HL-60 (cell line): ENCODE measurements at regions not wholly inside any gene's neighbourhood (a gene's known extent, or its start where the extent isn't known, plus 50 kb on each side); places are given as distances from the start of the nearest gene placed in this dataset.

ENCODE experiments used
- DNase-seq, 2 experiments: peaks; one replicate each; pipeline ENCODE4 v3.0.0-alpha.2; 2010 to 2020; ENCODE audit warnings: low read depth in 1 of 2, low spot score in 1 of 2
- H3K27ac ChIP-seq: fragments of 250-450 bp; sonication (Bioruptor Pico); replicated peaks from 2 replicates; pipeline ENCODE4 v1.5.1; 2020; ENCODE audit warnings: mild to moderate bottlenecking, moderate library complexity
- H3K27me3 ChIP-seq: fragments of 250-450 bp; sonication (Bioruptor Pico); 2 replicates; pipeline ENCODE4 v1.5.1; 2021; ENCODE audit warnings: mild to moderate bottlenecking, moderate library complexity; ENCODE audit not compliant: insufficient read depth, poor library complexity, severe bottlenecking
- H3K4me3 ChIP-seq: replicated peaks from 2 replicates; pipeline ENCODE4 v1.5.1; 2011; ENCODE audit warnings: mild to moderate bottlenecking, control low read depth, low read length; ENCODE audit not compliant: insufficient read depth
- GABPA ChIP-seq: IDR thresholded peaks from 2 replicates; pipeline ENCODE4 v1.6.1; 2012; ENCODE audit warnings: low read depth
- POLR2AphosphoS5 ChIP-seq: IDR thresholded peaks from 2 replicates; pipeline ENCODE4 v1.6.1; 2012; ENCODE audit warnings: low read depth
- SPI1 ChIP-seq: IDR thresholded peaks from 2 replicates; pipeline ENCODE4 v1.6.1; 2012; ENCODE audit warnings: low read depth, mild to moderate bottlenecking, borderline replicate concordance
- TF ChIP-seq, protein P1 (sequence below): IDR thresholded peaks from 2 replicates; pipeline ENCODE4 v1.6.1; 2012; ENCODE audit warnings: low read depth; ENCODE audit not compliant: insufficient replicate concordance
- TF ChIP-seq, protein P2 (sequence below): IDR thresholded peaks from one replicate; pipeline ENCODE4 v1.5.1; 2011; ENCODE audit warnings: low read length, control low read depth, inconsistent platforms; ENCODE audit not compliant: insufficient read depth

DNA sequence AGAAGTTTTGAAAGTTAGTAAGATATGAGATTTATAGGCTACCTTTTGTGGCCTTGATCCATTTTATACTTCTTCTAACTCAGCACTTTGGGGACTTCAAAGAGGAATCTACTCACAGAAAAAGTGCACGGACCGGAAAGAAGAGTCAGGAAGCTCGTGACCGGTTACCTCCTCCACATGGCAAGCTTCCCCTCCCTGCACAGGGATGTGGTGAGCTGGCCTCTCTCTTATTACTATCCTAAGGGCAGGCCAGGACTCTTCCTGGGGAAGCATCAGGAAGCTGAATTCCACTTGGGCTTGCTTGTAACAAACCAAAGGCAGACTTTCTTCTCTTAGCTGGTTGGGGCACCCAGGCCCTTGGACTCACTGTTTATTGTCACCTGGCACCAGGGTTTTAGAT lies 170.8 kb upstream of the GLI3 start:
- no peak for DNase-seq
- H3K27ac ChIP-seq = no peak overlapping the region

DNA sequence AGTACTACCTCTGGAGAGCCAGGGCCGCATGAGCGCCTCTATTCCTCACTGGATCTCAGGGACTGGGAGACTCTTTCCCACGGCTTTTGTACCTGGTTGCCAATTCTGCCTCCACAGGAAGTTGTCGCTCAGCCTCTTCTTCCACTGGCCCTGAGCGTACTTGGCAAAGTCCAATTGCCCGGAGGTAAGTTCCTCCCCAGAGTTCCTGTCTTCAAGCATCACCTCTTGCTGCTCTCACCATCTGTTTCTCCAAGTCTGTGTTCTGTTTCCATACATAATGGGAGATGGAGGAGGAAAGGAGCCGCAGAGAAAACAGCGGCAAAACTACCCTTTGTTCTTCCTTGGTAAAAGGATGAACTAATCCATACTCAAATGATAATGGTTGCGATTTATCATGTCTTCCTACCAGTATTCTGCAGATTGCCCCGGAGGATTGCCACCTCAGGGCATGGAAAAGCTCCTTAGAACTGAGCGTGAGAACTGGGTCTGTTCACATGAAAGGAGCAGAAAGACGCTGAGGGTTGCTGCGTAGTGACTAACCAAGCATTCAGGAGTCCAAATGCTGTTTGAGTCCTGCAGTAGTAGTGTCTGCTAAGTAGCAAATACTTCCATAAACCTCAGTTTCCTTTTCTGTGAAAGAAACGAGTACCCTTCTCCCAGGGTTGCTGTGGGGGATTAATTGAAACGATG lies 170.2 kb upstream of the GLI3 start:
- no peaks in the 10 kb centered on the region for H3K27me3 ChIP-seq
- TF ChIP-seq, protein P1, sequence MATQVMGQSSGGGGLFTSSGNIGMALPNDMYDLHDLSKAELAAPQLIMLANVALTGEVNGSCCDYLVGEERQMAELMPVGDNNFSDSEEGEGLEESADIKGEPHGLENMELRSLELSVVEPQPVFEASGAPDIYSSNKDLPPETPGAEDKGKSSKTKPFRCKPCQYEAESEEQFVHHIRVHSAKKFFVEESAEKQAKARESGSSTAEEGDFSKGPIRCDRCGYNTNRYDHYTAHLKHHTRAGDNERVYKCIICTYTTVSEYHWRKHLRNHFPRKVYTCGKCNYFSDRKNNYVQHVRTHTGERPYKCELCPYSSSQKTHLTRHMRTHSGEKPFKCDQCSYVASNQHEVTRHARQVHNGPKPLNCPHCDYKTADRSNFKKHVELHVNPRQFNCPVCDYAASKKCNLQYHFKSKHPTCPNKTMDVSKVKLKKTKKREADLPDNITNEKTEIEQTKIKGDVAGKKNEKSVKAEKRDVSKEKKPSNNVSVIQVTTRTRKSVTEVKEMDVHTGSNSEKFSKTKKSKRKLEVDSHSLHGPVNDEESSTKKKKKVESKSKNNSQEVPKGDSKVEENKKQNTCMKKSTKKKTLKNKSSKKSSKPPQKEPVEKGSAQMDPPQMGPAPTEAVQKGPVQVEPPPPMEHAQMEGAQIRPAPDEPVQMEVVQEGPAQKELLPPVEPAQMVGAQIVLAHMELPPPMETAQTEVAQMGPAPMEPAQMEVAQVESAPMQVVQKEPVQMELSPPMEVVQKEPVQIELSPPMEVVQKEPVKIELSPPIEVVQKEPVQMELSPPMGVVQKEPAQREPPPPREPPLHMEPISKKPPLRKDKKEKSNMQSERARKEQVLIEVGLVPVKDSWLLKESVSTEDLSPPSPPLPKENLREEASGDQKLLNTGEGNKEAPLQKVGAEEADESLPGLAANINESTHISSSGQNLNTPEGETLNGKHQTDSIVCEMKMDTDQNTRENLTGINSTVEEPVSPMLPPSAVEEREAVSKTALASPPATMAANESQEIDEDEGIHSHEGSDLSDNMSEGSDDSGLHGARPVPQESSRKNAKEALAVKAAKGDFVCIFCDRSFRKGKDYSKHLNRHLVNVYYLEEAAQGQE = no peak
- no peak for TF ChIP-seq SPI1
- TF ChIP-seq, protein P2, sequence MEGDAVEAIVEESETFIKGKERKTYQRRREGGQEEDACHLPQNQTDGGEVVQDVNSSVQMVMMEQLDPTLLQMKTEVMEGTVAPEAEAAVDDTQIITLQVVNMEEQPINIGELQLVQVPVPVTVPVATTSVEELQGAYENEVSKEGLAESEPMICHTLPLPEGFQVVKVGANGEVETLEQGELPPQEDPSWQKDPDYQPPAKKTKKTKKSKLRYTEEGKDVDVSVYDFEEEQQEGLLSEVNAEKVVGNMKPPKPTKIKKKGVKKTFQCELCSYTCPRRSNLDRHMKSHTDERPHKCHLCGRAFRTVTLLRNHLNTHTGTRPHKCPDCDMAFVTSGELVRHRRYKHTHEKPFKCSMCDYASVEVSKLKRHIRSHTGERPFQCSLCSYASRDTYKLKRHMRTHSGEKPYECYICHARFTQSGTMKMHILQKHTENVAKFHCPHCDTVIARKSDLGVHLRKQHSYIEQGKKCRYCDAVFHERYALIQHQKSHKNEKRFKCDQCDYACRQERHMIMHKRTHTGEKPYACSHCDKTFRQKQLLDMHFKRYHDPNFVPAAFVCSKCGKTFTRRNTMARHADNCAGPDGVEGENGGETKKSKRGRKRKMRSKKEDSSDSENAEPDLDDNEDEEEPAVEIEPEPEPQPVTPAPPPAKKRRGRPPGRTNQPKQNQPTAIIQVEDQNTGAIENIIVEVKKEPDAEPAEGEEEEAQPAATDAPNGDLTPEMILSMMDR = no peak
- no peak for TF ChIP-seq GABPA
- no peak for TF ChIP-seq POLR2AphosphoS5
- no peak for DNase-seq
- H3K4me3 ChIP-seq = no peak overlapping the region
- H3K27ac ChIP-seq = no peak overlapping the region

More for the DNA sequence above, 170.8 kb upstream of the GLI3 start:
- no peak for TF ChIP-seq POLR2AphosphoS5
- TF ChIP-seq SPI1 = no peak
- TF ChIP-seq GABPA = no peak
- TF ChIP-seq, protein P1 = no peak
- TF ChIP-seq, protein P2 = no peak
- H3K4me3 ChIP-seq = no peak overlapping the region
- no peaks in the 10 kb centered on the region for H3K27me3 ChIP-seq

DNA sequence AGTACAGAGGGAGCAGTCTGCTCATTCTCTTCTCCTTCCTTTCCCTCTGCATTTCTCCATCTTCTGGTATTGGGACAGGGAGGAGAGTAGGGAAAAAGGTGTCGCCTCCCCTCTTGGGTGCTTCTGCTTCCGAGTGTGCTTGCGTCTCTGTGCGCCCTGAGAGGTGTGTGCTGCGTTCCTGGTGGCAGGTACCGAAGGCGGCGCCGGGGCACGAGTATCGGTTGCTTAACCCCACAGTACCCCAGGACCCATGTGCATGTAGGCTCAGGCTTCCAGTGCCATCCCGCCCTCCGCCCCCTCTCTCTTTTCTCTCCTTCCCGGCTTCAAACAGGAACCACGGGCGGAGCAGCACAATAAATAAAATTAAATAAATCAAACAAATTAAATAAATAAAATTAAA lies 169.3 kb upstream of the GLI3 start:
- TF ChIP-seq POLR2AphosphoS5 = no peak
- TF ChIP-seq, protein P2 = no peak
- TF ChIP-seq, protein P1 = no peak
- no peak for TF ChIP-seq SPI1
- TF ChIP-seq GABPA = no peak
- Histone ChIP-seq H3K27ac (no peak overlapping the region), H3K4me3 (no peak overlapping the region), H3K27me3 (no peaks in the 10 kb centered on the region)
- DNase-seq = no peak
